ENCODE measurements at regions not wholly inside any gene's neighbourhood (a gene's known extent, or its start where the extent isn't known, plus 50 kb on each side); places are given as distances from the start of the nearest gene placed in this dataset.

GRCh38 chr12:105754313-105754712 lies 384.4 kb downstream of the NUAK1 start:
- DNase-seq: no peak

GRCh38 chr12:105756961-105757360 lies 381.8 kb downstream of the NUAK1 start:
- no peak for DNase-seq

GRCh38 chr12:105759149-105759548 lies 379.6 kb downstream of the NUAK1 start:
- DNase-seq: no peak

GRCh38 chr12:105761075-105761474 lies 377.7 kb downstream of the NUAK1 start:
- no peak for DNase-seq

- DNase-seq: no peak
These were observed 374.4 kb downstream of the NUAK1 start for GRCh38 chr12:105764216-105764835.

- no peak for DNase-seq
These were observed 373.4 kb downstream of the NUAK1 start for GRCh38 chr12:105765053-105766014.

GRCh38 chr12:105766029-105766428 lies 372.7 kb downstream of the NUAK1 start:
- no peak for DNase-seq

GRCh38 chr12:105769486-105769885 lies 369.3 kb downstream of the NUAK1 start:
- DNase-seq: no peak

GRCh38 chr12:105773471-105773870 lies 365.3 kb downstream of the NUAK1 start:
- no peak for DNase-seq

- no peak for DNase-seq
These were observed 364.7 kb downstream of the NUAK1 start for GRCh38 chr12:105774037-105774436.

- no peak for DNase-seq
These were observed 363.4 kb downstream of the NUAK1 start for GRCh38 chr12:105775343-105775742.

GRCh38 chr12:105783983-105784947 lies 354.5 kb downstream of the NUAK1 start:
- no peak for DNase-seq

- no peak for DNase-seq
These were observed 345.3 kb downstream of the NUAK1 start for GRCh38 chr12:105793421-105793820.

- DNase-seq: no peak
These were observed 340.4 kb downstream of the NUAK1 start for GRCh38 chr12:105798256-105798845.

GRCh38 chr12:105799103-105799502 lies 339.7 kb downstream of the NUAK1 start:
- DNase-seq: no peak

- no peak for DNase-seq
These were observed 337.4 kb downstream of the NUAK1 start for GRCh38 chr12:105801351-105801750.

GRCh38 chr12:105803292-105803691 lies 335.5 kb downstream of the NUAK1 start:
- no peak for DNase-seq

- no peak for DNase-seq
These were observed 334.0 kb downstream of the NUAK1 start for GRCh38 chr12:105804591-105805265.

GRCh38 chr12:105805730-105806399 lies 332.9 kb downstream of the NUAK1 start:
- DNase-seq: no peak

- no peak for DNase-seq
These were observed 332.4 kb downstream of the NUAK1 start for GRCh38 chr12:105806400-105806770.

- no peak for DNase-seq
These were observed 326.4 kb downstream of the NUAK1 start for GRCh38 chr12:105812366-105812765.

Data from occipital lobe (tissue), 1 donor.